Body of pancreas (tissue), 4 donors: ENCODE measurements at regions not wholly inside any gene's neighbourhood (a gene's known extent, or its start where the extent isn't known, plus 50 kb on each side); places are given as distances from the start of the nearest gene placed in this dataset.

ENCODE experiments used
- POLR2A ChIP-seq, 3 donors: fragments of 450-650 bp; IDR thresholded peaks; one replicate each; pipeline ENCODE4 v1.6.1; 2016; ENCODE audit warnings: antibody characterized with exemption in 3 of 3, mild to moderate bottlenecking in 2 of 3
- TF ChIP-seq, protein P1 (sequence below), 7 experiments: fragments of 450-650 bp in 4 of 7; fragments of 200-600 bp in 3 of 7; sonication (generic) in 3 of 7; IDR thresholded peaks; one replicate each; pipeline ENCODE4 v1.5.1; 2016 to 2019; ENCODE audit warnings: antibody characterized with exemption in 7 of 7

- TF ChIP-seq POLR2A (IDR thresholded peaks at IDR 0.05): no peak
- TF ChIP-seq, protein P1, sequence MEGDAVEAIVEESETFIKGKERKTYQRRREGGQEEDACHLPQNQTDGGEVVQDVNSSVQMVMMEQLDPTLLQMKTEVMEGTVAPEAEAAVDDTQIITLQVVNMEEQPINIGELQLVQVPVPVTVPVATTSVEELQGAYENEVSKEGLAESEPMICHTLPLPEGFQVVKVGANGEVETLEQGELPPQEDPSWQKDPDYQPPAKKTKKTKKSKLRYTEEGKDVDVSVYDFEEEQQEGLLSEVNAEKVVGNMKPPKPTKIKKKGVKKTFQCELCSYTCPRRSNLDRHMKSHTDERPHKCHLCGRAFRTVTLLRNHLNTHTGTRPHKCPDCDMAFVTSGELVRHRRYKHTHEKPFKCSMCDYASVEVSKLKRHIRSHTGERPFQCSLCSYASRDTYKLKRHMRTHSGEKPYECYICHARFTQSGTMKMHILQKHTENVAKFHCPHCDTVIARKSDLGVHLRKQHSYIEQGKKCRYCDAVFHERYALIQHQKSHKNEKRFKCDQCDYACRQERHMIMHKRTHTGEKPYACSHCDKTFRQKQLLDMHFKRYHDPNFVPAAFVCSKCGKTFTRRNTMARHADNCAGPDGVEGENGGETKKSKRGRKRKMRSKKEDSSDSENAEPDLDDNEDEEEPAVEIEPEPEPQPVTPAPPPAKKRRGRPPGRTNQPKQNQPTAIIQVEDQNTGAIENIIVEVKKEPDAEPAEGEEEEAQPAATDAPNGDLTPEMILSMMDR (IDR thresholded peaks at IDR 0.05): no peak
Observed at GRCh38 chr2:138110453-138111083, 146.3 kb downstream of the HNMT start.
